Progenitor cell of endocrine pancreas (in vitro differentiated cells): ENCODE measurements at regions not wholly inside any gene's neighbourhood (a gene's known extent, or its start where the extent isn't known, plus 50 kb on each side); places are given as distances from the start of the nearest gene placed in this dataset.
"Not testable (repeated sequence)": the region's sequence is repeated elsewhere in the genome, so short reads cannot be mapped to it uniquely, and the experiment has no call there.

Source experiments
- DNase-seq: peaks from one replicate; pipeline ENCODE4 v3.0.0; 2021; ENCODE audit warnings: low spot score; ENCODE audit not compliant: unreplicated experiment
- H3K27ac Mint-ChIP-seq: 2 replicates; pipeline ENCODE4 v1.8.0; 2021; ENCODE audit warnings: mild to moderate bottlenecking, moderate library complexity, mixed read lengths
- H3K27me3 Mint-ChIP-seq: 2 replicates; pipeline ENCODE4 v1.8.0; 2021; ENCODE audit warnings: mixed read lengths
- H3K36me3 Mint-ChIP-seq: 2 replicates; pipeline ENCODE4 v1.8.0; 2022; ENCODE audit warnings: mixed read lengths; ENCODE audit not compliant: insufficient read depth
- H3K4me1 Mint-ChIP-seq: 2 replicates; pipeline ENCODE4 v1.8.0; 2021; ENCODE audit warnings: low read depth, mixed read lengths
- H3K4me3 Mint-ChIP-seq: 2 replicates; pipeline ENCODE4 v1.8.0; 2021; ENCODE audit warnings: low read depth, mild to moderate bottlenecking, moderate library complexity, mixed read lengths
- H3K9me3 Mint-ChIP-seq: 2 replicates; pipeline ENCODE4 v1.8.0; 2021; ENCODE audit warnings: low read depth, mixed read lengths
- TF ChIP-seq, protein P1 (sequence below): fragments of 200-600 bp; sonication (generic); IDR thresholded peaks from one replicate; pipeline ENCODE4 v1.5.0; 2021; ENCODE audit warnings: antibody characterized with exemption, mild to moderate bottlenecking; ENCODE audit not compliant: unreplicated experiment

DNA sequence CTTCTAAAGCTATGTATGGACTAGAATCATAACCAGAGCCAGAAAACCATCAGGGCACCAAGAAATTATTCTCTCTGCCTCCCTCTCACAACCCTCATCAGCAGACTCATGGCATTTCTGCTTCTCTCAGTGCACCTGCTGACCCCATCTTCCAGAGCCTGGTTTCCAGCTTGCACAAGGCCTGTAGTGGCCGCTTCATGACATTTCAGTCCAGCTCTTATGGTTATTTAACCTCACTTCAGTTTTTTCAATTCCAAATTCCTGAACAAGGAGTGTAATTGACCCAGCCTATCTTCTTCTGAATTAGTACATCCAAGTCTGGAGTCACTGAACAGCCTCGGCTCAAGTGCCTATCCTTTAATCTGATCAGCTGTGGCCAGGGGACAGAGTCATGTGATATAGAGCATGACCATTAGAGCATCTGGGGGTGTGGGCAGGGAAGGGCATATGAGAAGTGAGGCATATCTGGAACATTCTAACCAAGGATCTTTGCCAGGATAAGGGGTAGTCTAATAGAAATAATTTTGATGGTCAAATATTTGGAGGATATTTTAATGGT, 97.2 kb upstream of the TMEM17 start:
- Mint-ChIP-seq H3K36me3 (peaks cover 5% of the 10 kb centered on the region), H3K9me3 (peaks cover 12% of the 10 kb centered on the region), H3K4me1 (no peaks in the 10 kb centered on the region), H3K27ac (no peak overlapping the region), H3K27me3 (no peaks in the 10 kb centered on the region), H3K4me3 (no peak overlapping the region)
- TF ChIP-seq, protein P1, sequence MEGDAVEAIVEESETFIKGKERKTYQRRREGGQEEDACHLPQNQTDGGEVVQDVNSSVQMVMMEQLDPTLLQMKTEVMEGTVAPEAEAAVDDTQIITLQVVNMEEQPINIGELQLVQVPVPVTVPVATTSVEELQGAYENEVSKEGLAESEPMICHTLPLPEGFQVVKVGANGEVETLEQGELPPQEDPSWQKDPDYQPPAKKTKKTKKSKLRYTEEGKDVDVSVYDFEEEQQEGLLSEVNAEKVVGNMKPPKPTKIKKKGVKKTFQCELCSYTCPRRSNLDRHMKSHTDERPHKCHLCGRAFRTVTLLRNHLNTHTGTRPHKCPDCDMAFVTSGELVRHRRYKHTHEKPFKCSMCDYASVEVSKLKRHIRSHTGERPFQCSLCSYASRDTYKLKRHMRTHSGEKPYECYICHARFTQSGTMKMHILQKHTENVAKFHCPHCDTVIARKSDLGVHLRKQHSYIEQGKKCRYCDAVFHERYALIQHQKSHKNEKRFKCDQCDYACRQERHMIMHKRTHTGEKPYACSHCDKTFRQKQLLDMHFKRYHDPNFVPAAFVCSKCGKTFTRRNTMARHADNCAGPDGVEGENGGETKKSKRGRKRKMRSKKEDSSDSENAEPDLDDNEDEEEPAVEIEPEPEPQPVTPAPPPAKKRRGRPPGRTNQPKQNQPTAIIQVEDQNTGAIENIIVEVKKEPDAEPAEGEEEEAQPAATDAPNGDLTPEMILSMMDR: no peak
- no peak for DNase-seq

DNA sequence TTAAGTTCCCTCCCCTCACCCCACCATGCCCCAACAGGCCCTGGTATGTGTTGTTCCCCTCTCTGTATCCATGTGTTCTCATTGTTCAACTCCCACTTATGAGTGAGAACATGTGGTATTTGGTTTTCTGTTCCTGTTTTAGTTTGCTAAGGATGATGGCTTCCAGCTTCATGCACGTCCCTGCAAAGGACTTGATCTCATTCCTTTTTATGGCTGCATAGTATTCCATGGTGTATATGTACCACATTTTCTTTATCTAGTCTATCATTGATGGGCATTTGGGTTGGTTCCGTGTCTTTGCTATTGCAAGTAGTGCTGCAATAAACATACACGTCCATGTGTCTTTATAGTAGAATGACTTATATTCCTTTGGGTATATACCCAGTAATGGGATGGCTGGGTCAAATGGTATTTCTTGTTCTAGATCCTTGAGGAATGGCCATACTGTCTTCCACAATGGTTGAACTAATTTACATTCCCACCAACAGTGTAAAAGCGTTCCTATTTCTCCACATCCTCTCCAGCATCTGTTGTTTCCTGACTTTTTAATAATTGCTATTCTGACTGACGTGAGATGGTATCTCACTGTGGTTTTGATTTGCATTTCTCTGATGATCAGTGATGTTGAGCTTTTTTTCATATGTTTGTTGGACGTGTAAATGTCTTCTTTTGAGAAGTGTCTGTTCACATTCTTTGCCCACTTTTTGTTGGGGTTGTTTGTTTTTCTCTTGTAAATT, 93.8 kb upstream of the TMEM17 start:
- H3K4me3 Mint-ChIP-seq, H3K27ac Mint-ChIP-seq, H3K9me3 Mint-ChIP-seq, H3K36me3 Mint-ChIP-seq, H3K4me1 Mint-ChIP-seq, H3K27me3 Mint-ChIP-seq, DNase-seq: not testable (repeated sequence)

DNA sequence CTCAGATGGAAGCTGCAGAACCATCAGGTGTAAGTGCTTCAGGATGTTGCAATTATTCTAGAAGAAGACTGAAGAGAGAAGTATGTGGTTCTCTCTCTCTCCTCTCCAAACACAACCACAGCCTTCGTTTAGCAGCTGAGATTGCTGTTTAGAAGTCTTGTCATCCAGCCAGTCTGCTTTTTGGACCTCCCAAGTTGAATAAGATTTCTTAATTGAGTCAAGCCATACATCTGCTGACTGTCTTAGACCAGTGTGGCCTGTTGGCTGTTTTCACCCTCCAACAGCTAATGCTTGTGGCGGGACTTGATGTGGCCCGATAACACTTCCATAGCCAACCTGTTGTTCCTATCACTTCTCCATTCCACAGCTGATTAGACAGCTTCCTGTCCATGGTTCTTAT, 91.3 kb upstream of the TMEM17 start:
- H3K27me3 Mint-ChIP-seq: no peaks in the 10 kb centered on the region
- no peak for DNase-seq
- no peaks in the 10 kb centered on the region for H3K36me3 Mint-ChIP-seq
- TF ChIP-seq, protein P1: no peak
- H3K27ac Mint-ChIP-seq: no peak overlapping the region
- no peak overlapping the region for H3K4me3 Mint-ChIP-seq
- H3K4me1 Mint-ChIP-seq: no peaks in the 10 kb centered on the region
- peaks cover 3% of the 10 kb centered on the region for H3K9me3 Mint-ChIP-seq

DNA sequence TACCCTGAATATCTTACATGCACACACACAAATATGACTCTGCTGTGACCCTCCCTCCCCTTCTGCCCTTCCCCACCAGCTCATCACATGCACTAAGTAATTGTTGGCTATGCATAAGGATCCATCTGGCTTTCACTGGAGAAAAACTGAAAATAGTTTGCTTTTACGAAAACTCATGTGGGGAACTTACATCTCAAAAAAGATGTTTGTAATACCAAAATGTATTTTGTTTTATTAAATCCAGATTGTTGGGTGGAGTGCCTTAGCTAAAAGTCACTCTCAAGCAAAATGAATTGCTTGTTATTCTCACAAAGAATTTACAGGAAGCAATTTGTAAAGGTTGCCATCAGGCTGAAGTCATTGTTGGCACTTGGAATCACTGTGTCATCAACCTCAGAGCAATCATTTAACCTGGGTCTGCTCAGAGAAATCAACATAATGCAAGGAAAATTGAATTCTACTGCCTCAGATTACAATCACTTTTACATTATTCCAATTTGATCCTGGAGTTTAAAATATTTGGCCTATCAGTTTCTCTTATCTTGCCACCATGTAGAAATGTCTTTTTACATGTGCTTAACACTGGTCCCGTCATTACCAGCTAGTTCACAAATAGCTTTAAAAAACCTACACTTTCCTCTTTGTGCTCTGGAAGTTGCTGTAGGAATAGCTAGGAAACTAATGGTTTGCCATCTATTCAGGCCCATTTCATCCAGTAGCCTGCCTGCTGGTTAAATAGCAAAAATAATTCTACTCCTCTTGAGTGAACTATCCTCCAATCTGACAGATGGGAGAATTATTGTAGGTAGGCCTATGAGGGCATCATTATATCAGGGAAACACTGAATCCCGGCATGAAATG, 90.3 kb upstream of the TMEM17 start:
- TF ChIP-seq, protein P1: no peak
- Mint-ChIP-seq H3K4me3 (no peak overlapping the region), H3K4me1 (no peaks in the 10 kb centered on the region), H3K27ac (no peak overlapping the region), H3K9me3 (peaks cover 3% of the 10 kb centered on the region), H3K27me3 (no peaks in the 10 kb centered on the region), H3K36me3 (no peaks in the 10 kb centered on the region)
- no peak for DNase-seq

DNA sequence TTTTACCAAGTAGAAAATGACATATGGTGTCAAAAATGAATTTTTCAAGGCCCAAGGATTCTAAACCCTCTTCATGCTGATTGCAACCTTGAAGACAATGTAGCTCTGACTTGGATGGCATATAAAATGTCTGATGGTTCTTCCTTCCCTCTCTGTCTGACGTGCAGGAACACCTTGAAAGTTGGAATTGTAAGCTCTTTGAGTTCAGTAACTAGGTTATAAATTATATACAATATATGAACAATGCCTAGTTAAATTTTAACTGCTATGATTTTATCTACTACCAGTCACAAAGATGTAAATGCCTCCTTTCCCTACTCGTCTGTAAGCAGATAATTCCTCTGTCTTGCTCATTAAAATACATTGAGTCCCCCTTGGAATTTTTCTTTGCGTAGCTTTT, 89.5 kb upstream of the TMEM17 start:
- TF ChIP-seq, protein P1: no peak
- H3K4me3 Mint-ChIP-seq: no peak overlapping the region
- H3K27me3 Mint-ChIP-seq: no peaks in the 10 kb centered on the region
- H3K9me3 Mint-ChIP-seq: peaks cover 3% of the 10 kb centered on the region
- no peaks in the 10 kb centered on the region for H3K36me3 Mint-ChIP-seq
- no peak overlapping the region for H3K27ac Mint-ChIP-seq
- H3K4me1 Mint-ChIP-seq: no peaks in the 10 kb centered on the region
- DNase-seq: no peak
